SU-DHL-6 (cell line): ENCODE measurements at regions not wholly inside any gene's neighbourhood (a gene's known extent, or its start where the extent isn't known, plus 50 kb on each side); places are given as distances from the start of the nearest gene placed in this dataset.

Experiments used
- H2AFZ ChIP-seq: fragments of 200-600 bp; sonication (generic); 2 replicates; pipeline ENCODE4 v1.6.1; 2014; ENCODE audit warnings: low read depth, mild to moderate bottlenecking, moderate library complexity, mixed read lengths, antibody characterized with exemption, low read length; ENCODE audit not compliant: severe bottlenecking
- H3F3A ChIP-seq: fragments of 200-600 bp; shearing (Covaris generic); 2 replicates; pipeline ENCODE4 v1.6.0; 2016; ENCODE audit warnings: antibody characterized with exemption, mild to moderate bottlenecking; ENCODE audit not compliant: insufficient read depth
- H3K27ac ChIP-seq: fragments of 200-600 bp; sonication (generic); 2 replicates; pipeline ENCODE4 v1.5.1; 2016; ENCODE audit warnings: low read depth, mild to moderate bottlenecking, low read length, moderate library complexity, mixed read lengths
- H3K27me3 ChIP-seq: fragments of 200-600 bp; sonication (generic), shearing (Covaris generic); 2 replicates; pipeline ENCODE4 v1.6.0; 2014; ENCODE audit warnings: mild to moderate bottlenecking, low read length
- H3K36me3 ChIP-seq: fragments of 200-600 bp; sonication (generic); 2 replicates; pipeline ENCODE4 v1.6.1; 2014; ENCODE audit warnings: mild to moderate bottlenecking, low read length, mixed read lengths
- H3K4me2 ChIP-seq: fragments of 300-600, 200-600 bp; shearing (Covaris generic), sonication (generic); 2 replicates; pipeline ENCODE4 v1.6.0; 2014; ENCODE audit warnings: low read length, low read depth, mild to moderate bottlenecking; ENCODE audit not compliant: poor library complexity, severe bottlenecking
- H3K4me3 ChIP-seq: fragments of 200-600 bp; sonication (generic); 2 replicates; pipeline ENCODE4 v1.5.1; 2014; ENCODE audit warnings: antibody characterized with exemption, low read length, mild to moderate bottlenecking, mixed read lengths; ENCODE audit not compliant: insufficient read depth, poor library complexity, severe bottlenecking
- H3K79me2 ChIP-seq: fragments of 200-600 bp; sonication (generic); 2 replicates; pipeline ENCODE4 v1.6.1; 2014; ENCODE audit warnings: mild to moderate bottlenecking, low read length, moderate library complexity; ENCODE audit not compliant: insufficient read depth
- H3K9ac ChIP-seq: fragments of 200-600 bp; sonication (generic); 2 replicates; pipeline ENCODE4 v1.7.0; 2014; ENCODE audit warnings: mild to moderate bottlenecking, low read length
- H3K9me2 ChIP-seq: fragments of 200-600 bp; sonication (generic); replicated peaks from 2 replicates; pipeline ENCODE4 v1.6.1; 2014; ENCODE audit warnings: low read length; ENCODE audit not compliant: insufficient read depth
- H3K9me3 ChIP-seq: fragments of 200-600 bp; sonication (generic); 2 replicates; pipeline ENCODE4 v1.6.1; 2014; ENCODE audit warnings: low read length, mixed read lengths; ENCODE audit not compliant: insufficient read depth
- H4K20me1 ChIP-seq: fragments of 200-600 bp; sonication (generic); 2 replicates; pipeline ENCODE4 v1.6.1; 2014; ENCODE audit warnings: low read depth, mild to moderate bottlenecking, antibody characterized with exemption, low read length, moderate library complexity, mixed read lengths
- CTCF ChIP-seq: fragments of 200-600 bp; sonication (generic); IDR thresholded peaks from one replicate; pipeline ENCODE4 v1.5.1; 2017; ENCODE audit warnings: antibody characterized with exemption, mild to moderate bottlenecking, low read length, moderate library complexity; ENCODE audit not compliant: insufficient read depth, poor library complexity, severe bottlenecking
- EZH2phosphoT487 ChIP-seq: fragments of 200-600 bp; sonication (generic), shearing (Covaris generic); conservative IDR thresholded peaks from 2 replicates; pipeline ENCODE4 v1.6.1; 2018; ENCODE audit warnings: mild to moderate bottlenecking, antibody characterized with exemption, low read length, moderate library complexity, mixed read lengths

GRCh38 chr11:22433517-22433916 is 95.3 kb downstream of the SLC17A6 start:
- H3K27me3 ChIP-seq = no peaks in the 10 kb centered on the region
- H3K4me2 ChIP-seq = no peak overlapping the region
- H3K9me2 ChIP-seq = no peaks in the 10 kb centered on the region
- H3K36me3 ChIP-seq = no peaks in the 10 kb centered on the region
- H3K9me3 ChIP-seq = no peaks in the 10 kb centered on the region
- TF ChIP-seq EZH2phosphoT487 (no peak), CTCF (no peak)
- no peak overlapping the region for H3K4me3 ChIP-seq
- H3K27ac ChIP-seq = no peak overlapping the region
- no peaks in the 10 kb centered on the region for H3F3A ChIP-seq
- no peaks in the 10 kb centered on the region for H4K20me1 ChIP-seq
- H3K9ac ChIP-seq = no peak overlapping the region
- H3K79me2 ChIP-seq = no peaks in the 10 kb centered on the region
- H2AFZ ChIP-seq = no peak overlapping the region

- Histone ChIP-seq H3K27me3 (no peaks in the 10 kb centered on the region), H3F3A (no peaks in the 10 kb centered on the region), H3K4me2 (no peak overlapping the region), H2AFZ (no peak overlapping the region), H3K9me3 (no peaks in the 10 kb centered on the region), H3K27ac (no peak overlapping the region), H4K20me1 (no peaks in the 10 kb centered on the region), H3K4me3 (no peak overlapping the region), H3K9me2 (no peaks in the 10 kb centered on the region), H3K36me3 (no peaks in the 10 kb centered on the region), H3K79me2 (no peaks in the 10 kb centered on the region), H3K9ac (no peak overlapping the region)
- no peak for TF ChIP-seq CTCF
- TF ChIP-seq EZH2phosphoT487 = no peak
Observed at GRCh38 chr11:22433094-22433455, 94.9 kb downstream of the SLC17A6 start.

GRCh38 chr11:22432291-22433093 is 94.3 kb downstream of the SLC17A6 start:
- Histone ChIP-seq H3K9ac (no peak overlapping the region), H4K20me1 (no peaks in the 10 kb centered on the region), H3F3A (no peaks in the 10 kb centered on the region), H3K79me2 (no peaks in the 10 kb centered on the region), H3K27ac (no peak overlapping the region), H3K9me3 (no peaks in the 10 kb centered on the region), H3K4me3 (no peak overlapping the region), H3K4me2 (no peak overlapping the region), H3K36me3 (no peaks in the 10 kb centered on the region), H2AFZ (no peak overlapping the region), H3K9me2 (no peaks in the 10 kb centered on the region), H3K27me3 (no peaks in the 10 kb centered on the region)
- TF ChIP-seq CTCF = no peak
- no peak for TF ChIP-seq EZH2phosphoT487
